ENCODE measurements at regions not wholly inside any gene's neighbourhood (a gene's known extent, or its start where the extent isn't known, plus 50 kb on each side); places are given as distances from the start of the nearest gene placed in this dataset.

- TF ChIP-seq PKNOX1 (IDR thresholded peaks at IDR 0.05), result no peak
- no peak for TF ChIP-seq CTBP1 (IDR thresholded peaks at IDR 0.05; ENCODE audit: borderline replicate concordance)
- TF ChIP-seq HDGF (IDR thresholded peaks at IDR 0.05; ENCODE audit: borderline replicate concordance), result no peak
- no peak for TF ChIP-seq SP1 (IDR thresholded peaks at IDR 0.05)
- TF ChIP-seq ZNF384 (IDR thresholded peaks at IDR 0.05), result no peak
- no peak for TF ChIP-seq FOXK2 (IDR thresholded peaks at IDR 0.05)
- no peak for TF ChIP-seq TARDBP (IDR thresholded peaks at IDR 0.05)
- no peak for TF ChIP-seq NFRKB (IDR thresholded peaks at IDR 0.05)
- no peak for TF ChIP-seq ARNT (IDR thresholded peaks at IDR 0.05)
- no peak for TF ChIP-seq FOXM1 (IDR thresholded peaks at IDR 0.05; ENCODE audit: borderline replicate concordance)
These were observed 107.7 kb upstream of the MAP2 start for GRCh38 chr2:209316141-209316540.
